ENCODE measurements at regions not wholly inside any gene's neighbourhood (a gene's known extent, or its start where the extent isn't known, plus 50 kb on each side); places are given as distances from the start of the nearest gene placed in this dataset.

GRCh38 chr4:182022909-182023308 lies 220.3 kb upstream of the TENM3 start:
- H3K27ac Mint-ChIP-seq (ENCODE audit: unreplicated experiment), result no peak overlapping the region
- Histone ChIP-seq H3K9me3 (ENCODE audit: insufficient read depth, low read depth, low read length) (no peaks in the 10 kb centered on the region), H3K27ac (ENCODE audit: low read depth, low read length) (no peak overlapping the region), H2AFZ (ENCODE audit: low read depth, low read length) (no peak overlapping the region), H3K4me1 (ENCODE audit: insufficient read depth, low read length) (no peaks in the 10 kb centered on the region), H3K79me2 (ENCODE audit: insufficient read depth, low read length) (no peaks in the 10 kb centered on the region), H3K4me3 (ENCODE audit: insufficient read depth, low read depth, low read length) (no peak overlapping the region), H4K20me1 (ENCODE audit: insufficient read depth, low read length) (no peaks in the 10 kb centered on the region), H3K36me3 (ENCODE audit: insufficient read depth, low read length) (no peaks in the 10 kb centered on the region), H3K4me2 (ENCODE audit: low read length) (no peak overlapping the region), H3K9ac (ENCODE audit: low read length) (no peak overlapping the region), H3K27me3 (ENCODE audit: insufficient read depth, low read length) (no peaks in the 10 kb centered on the region)
- no peaks in the 10 kb centered on the region for H3K27me3 Mint-ChIP-seq (ENCODE audit: low read depth, unreplicated experiment)
- H3K9me3 Mint-ChIP-seq (ENCODE audit: unreplicated experiment), result peaks cover 19% of the 10 kb centered on the region
- TF ChIP-seq EZH2 (IDR thresholded peaks at IDR 0.05; ENCODE audit: insufficient read depth, low read length) (no peak), CTCF (IDR thresholded peaks at IDR 0.05; ENCODE audit: insufficient read depth, low read depth, low read length) (no peak)
- FAIRE-seq, result no peak
- peaks cover 10% of the 10 kb centered on the region for H3K4me1 Mint-ChIP-seq (ENCODE audit: low read depth, unreplicated experiment)
- H3K36me3 Mint-ChIP-seq (ENCODE audit: low read depth, unreplicated experiment), result peaks cover 10% of the 10 kb centered on the region
- DNase-seq (ENCODE audit: low read depth), result peak; percentile 38
- no peak overlapping the region for H3K4me3 Mint-ChIP-seq (ENCODE audit: unreplicated experiment)

- Mint-ChIP-seq H3K4me3 (ENCODE audit: unreplicated experiment) (no peak overlapping the region), H3K9me3 (ENCODE audit: unreplicated experiment) (peaks cover 21% of the 10 kb centered on the region), H3K27me3 (ENCODE audit: low read depth, unreplicated experiment) (no peaks in the 10 kb centered on the region), H3K36me3 (ENCODE audit: low read depth, unreplicated experiment) (peaks cover 9% of the 10 kb centered on the region), H3K27ac (ENCODE audit: unreplicated experiment) (no peak overlapping the region), H3K4me1 (ENCODE audit: low read depth, unreplicated experiment) (peaks cover 8% of the 10 kb centered on the region)
- no peak overlapping the region for H3K4me2 ChIP-seq (ENCODE audit: low read length)
- FAIRE-seq (no peak), DNase-seq (ENCODE audit: low read depth) (no peak)
- no peaks in the 10 kb centered on the region for H4K20me1 ChIP-seq (ENCODE audit: insufficient read depth, low read length)
- H3K27me3 ChIP-seq (ENCODE audit: insufficient read depth, low read length), result no peaks in the 10 kb centered on the region
- no peak overlapping the region for H3K9ac ChIP-seq (ENCODE audit: low read length)
- H3K79me2 ChIP-seq (ENCODE audit: insufficient read depth, low read length), result no peaks in the 10 kb centered on the region
- H3K27ac ChIP-seq (ENCODE audit: low read depth, low read length), result no peak overlapping the region
- no peaks in the 10 kb centered on the region for H3K4me1 ChIP-seq (ENCODE audit: insufficient read depth, low read length)
- no peaks in the 10 kb centered on the region for H3K36me3 ChIP-seq (ENCODE audit: insufficient read depth, low read length)
- H2AFZ ChIP-seq (ENCODE audit: low read depth, low read length), result no peak overlapping the region
- TF ChIP-seq CTCF (IDR thresholded peaks at IDR 0.05; ENCODE audit: insufficient read depth, low read depth, low read length) (no peak), EZH2 (IDR thresholded peaks at IDR 0.05; ENCODE audit: insufficient read depth, low read length) (no peak)
- H3K4me3 ChIP-seq (ENCODE audit: insufficient read depth, low read depth, low read length), result no peak overlapping the region
- H3K9me3 ChIP-seq (ENCODE audit: insufficient read depth, low read depth, low read length), result no peaks in the 10 kb centered on the region
Measured at GRCh38 chr4:182023469-182023868, 219.7 kb upstream of the TENM3 start.

- no peaks in the 10 kb centered on the region for H3K9me3 Mint-ChIP-seq (ENCODE audit: unreplicated experiment)
- no peaks in the 10 kb centered on the region for H3K27me3 Mint-ChIP-seq (ENCODE audit: low read depth, unreplicated experiment)
- no peak overlapping the region for H3K27ac Mint-ChIP-seq (ENCODE audit: unreplicated experiment)
- H3K36me3 Mint-ChIP-seq (ENCODE audit: low read depth, unreplicated experiment), result peaks cover 16% of the 10 kb centered on the region
- no peak overlapping the region for H3K9ac ChIP-seq (ENCODE audit: low read length)
- H3K36me3 ChIP-seq (ENCODE audit: insufficient read depth, low read length), result no peaks in the 10 kb centered on the region
- FAIRE-seq, result no peak
- H3K4me3 Mint-ChIP-seq (ENCODE audit: unreplicated experiment), result no peak overlapping the region
- no peaks in the 10 kb centered on the region for H3K27me3 ChIP-seq (ENCODE audit: insufficient read depth, low read length)
- H3K4me3 ChIP-seq (ENCODE audit: insufficient read depth, low read depth, low read length), result no peak overlapping the region
- H3K27ac ChIP-seq (ENCODE audit: low read depth, low read length), result no peak overlapping the region
- no peak overlapping the region for H2AFZ ChIP-seq (ENCODE audit: low read depth, low read length)
- TF ChIP-seq CTCF (IDR thresholded peaks at IDR 0.05; ENCODE audit: insufficient read depth, low read depth, low read length) (no peak), EZH2 (IDR thresholded peaks at IDR 0.05; ENCODE audit: insufficient read depth, low read length) (no peak)
- H3K4me1 Mint-ChIP-seq (ENCODE audit: low read depth, unreplicated experiment), result no peaks in the 10 kb centered on the region
- no peaks in the 10 kb centered on the region for H4K20me1 ChIP-seq (ENCODE audit: insufficient read depth, low read length)
- H3K4me1 ChIP-seq (ENCODE audit: insufficient read depth, low read length), result no peaks in the 10 kb centered on the region
- no peaks in the 10 kb centered on the region for H3K79me2 ChIP-seq (ENCODE audit: insufficient read depth, low read length)
- no peaks in the 10 kb centered on the region for H3K9me3 ChIP-seq (ENCODE audit: insufficient read depth, low read depth, low read length)
- no peak overlapping the region for H3K4me2 ChIP-seq (ENCODE audit: low read length)
- no peak for DNase-seq (ENCODE audit: low read depth)
Measured at GRCh38 chr4:182042945-182043344, 200.3 kb upstream of the TENM3 start.
